ENCODE measurements at regions not wholly inside any gene's neighbourhood (a gene's known extent, or its start where the extent isn't known, plus 50 kb on each side); places are given as distances from the start of the nearest gene placed in this dataset.

DNA sequence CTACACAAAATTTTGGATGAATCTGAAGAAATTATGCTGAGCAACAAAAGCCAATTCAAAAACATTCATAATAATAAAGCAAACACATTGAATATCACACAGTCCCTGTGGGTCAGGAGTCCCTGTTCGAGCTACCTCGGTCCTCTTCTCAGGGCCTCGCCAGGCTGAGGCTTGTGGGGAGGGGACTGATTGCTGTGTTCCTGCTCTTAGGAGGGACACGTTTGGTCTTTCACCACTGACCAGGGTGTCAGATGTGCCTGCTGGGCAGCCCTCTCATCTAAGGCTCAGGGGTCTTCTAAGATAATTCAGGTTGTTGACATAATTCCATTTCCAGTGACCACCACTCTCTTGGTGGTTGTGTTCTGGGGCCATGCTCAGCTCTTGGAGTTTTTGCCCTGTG, 233.8 kb upstream of the PPP2R2D start:
- Histone ChIP-seq H3K36me3 (ENCODE audit: control insufficient read depth, insufficient read depth, low read length) (no peaks in the 10 kb centered on the region), H3K9ac (ENCODE audit: low read length) (no peak overlapping the region), H3K4me3 (ENCODE audit: low read length) (no peak overlapping the region), H3K4me1 (ENCODE audit: control insufficient read depth, insufficient read depth, low read length) (no peaks in the 10 kb centered on the region), H3K27me3 (ENCODE audit: control insufficient read depth, insufficient read depth, low read length) (no peaks in the 10 kb centered on the region), H3K27ac (ENCODE audit: low read depth, low read length) (no peak overlapping the region)

DNA sequence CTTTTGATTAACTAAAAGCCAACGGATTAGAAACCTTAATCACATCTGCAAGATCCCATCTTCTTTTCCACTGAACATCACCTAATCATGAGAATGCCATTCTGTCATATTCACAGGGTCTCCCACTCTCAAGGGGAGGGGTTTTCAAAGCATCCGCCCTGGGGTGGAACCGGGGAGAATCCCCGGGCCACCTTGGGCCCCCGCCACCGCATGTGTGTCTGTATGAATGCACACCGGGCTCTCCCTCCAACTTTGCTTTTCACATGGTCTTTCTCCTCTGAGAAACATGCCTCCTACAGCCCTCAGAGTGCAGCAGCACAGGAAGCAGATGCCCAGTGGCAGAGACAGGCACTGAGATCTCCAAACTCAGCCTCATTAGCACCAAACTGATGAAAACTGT, 233.2 kb upstream of the PPP2R2D start:
- no peaks in the 10 kb centered on the region for H3K36me3 ChIP-seq (ENCODE audit: control insufficient read depth, insufficient read depth, low read length)
- H3K4me3 ChIP-seq (ENCODE audit: low read length): no peak overlapping the region
- H3K9ac ChIP-seq (ENCODE audit: low read length): no peak overlapping the region

DNA sequence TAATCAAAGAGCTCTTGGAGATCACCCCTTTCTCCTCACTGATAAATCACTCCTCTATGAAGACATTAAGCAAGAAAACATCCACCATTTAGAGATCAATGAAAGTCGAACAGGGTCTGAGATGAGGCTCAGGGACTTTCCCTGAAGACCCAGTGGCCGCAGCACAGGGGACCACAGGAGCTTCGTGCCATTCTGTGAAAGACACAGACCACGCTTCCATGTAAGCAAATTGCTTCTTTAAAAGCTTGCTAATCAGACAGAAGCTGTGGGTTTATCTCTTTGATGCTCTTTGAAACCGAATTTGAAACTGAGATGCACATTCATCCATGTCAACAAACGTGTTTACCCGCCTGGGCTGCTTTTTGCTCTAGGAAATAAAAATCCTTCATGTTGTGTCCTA, 231.9 kb upstream of the PPP2R2D start:
- Histone ChIP-seq H3K36me3 (ENCODE audit: control insufficient read depth, insufficient read depth, low read length) (no peaks in the 10 kb centered on the region), H3K27me3 (ENCODE audit: control insufficient read depth, insufficient read depth, low read length) (no peaks in the 10 kb centered on the region), H3K27ac (ENCODE audit: low read depth, low read length) (no peak overlapping the region), H3K4me1 (ENCODE audit: control insufficient read depth, insufficient read depth, low read length) (no peaks in the 10 kb centered on the region), H3K9ac (ENCODE audit: low read length) (no peak overlapping the region), H3K4me3 (ENCODE audit: low read length) (no peak overlapping the region)

More for the DNA sequence above, 233.2 kb upstream of the PPP2R2D start:
- Histone ChIP-seq H3K27ac (ENCODE audit: low read depth, low read length) (no peak overlapping the region), H3K27me3 (ENCODE audit: control insufficient read depth, insufficient read depth, low read length) (no peaks in the 10 kb centered on the region), H3K4me1 (ENCODE audit: control insufficient read depth, insufficient read depth, low read length) (no peaks in the 10 kb centered on the region)

DNA sequence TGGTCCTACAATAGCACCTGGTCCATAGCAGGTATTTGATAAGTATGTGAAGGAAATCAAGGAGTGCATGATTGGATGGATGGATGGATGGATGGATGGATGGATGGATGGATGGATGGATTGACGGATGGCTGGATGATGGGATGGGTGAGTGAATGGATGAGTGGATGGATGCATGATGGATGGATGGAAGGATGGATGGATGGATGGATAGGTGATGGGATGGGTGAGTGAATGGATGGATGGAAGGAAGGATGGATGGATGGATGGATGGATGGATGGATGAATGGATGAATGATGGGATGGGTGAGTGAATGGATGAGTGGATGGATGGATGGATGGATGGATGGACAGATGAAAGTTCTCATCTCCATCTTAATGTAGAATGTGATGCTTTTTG, 231.0 kb upstream of the PPP2R2D start:
- no peak overlapping the region for H3K27ac ChIP-seq (ENCODE audit: low read depth, low read length)

DNA sequence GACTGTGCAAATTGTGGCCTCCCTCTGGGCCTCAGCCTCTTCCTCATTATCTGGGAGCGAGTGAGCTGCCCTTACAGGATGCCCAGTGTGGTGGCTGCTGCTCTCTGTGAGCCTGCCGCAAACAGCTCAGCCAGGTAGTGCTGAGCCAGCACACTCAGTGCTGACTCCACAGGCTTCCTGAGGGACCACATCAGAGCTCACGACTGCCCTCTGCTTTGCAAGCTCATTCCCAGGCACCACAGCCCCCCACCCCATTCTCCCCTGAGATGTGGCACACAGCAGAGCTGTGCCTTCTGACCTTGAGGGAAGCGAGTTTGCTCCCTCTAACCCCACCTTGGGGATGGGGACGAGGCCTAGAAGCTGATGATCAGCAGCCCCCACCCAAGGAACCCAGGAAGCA, 230.5 kb upstream of the PPP2R2D start:
- Histone ChIP-seq H3K36me3 (ENCODE audit: control insufficient read depth, insufficient read depth, low read length) (no peaks in the 10 kb centered on the region), H3K9ac (ENCODE audit: low read length) (no peak overlapping the region), H3K27me3 (ENCODE audit: control insufficient read depth, insufficient read depth, low read length) (no peaks in the 10 kb centered on the region), H3K27ac (ENCODE audit: low read depth, low read length) (no peak overlapping the region), H3K4me3 (ENCODE audit: low read length) (no peak overlapping the region), H3K4me1 (ENCODE audit: control insufficient read depth, insufficient read depth, low read length) (no peaks in the 10 kb centered on the region)

More for the DNA sequence above, 231.0 kb upstream of the PPP2R2D start:
- Histone ChIP-seq H3K27me3 (ENCODE audit: control insufficient read depth, insufficient read depth, low read length) (no peaks in the 10 kb centered on the region), H3K4me1 (ENCODE audit: control insufficient read depth, insufficient read depth, low read length) (no peaks in the 10 kb centered on the region), H3K36me3 (ENCODE audit: control insufficient read depth, insufficient read depth, low read length) (no peaks in the 10 kb centered on the region), H3K9ac (ENCODE audit: low read length) (no peak overlapping the region), H3K4me3 (ENCODE audit: low read length) (no peak overlapping the region)

DNA sequence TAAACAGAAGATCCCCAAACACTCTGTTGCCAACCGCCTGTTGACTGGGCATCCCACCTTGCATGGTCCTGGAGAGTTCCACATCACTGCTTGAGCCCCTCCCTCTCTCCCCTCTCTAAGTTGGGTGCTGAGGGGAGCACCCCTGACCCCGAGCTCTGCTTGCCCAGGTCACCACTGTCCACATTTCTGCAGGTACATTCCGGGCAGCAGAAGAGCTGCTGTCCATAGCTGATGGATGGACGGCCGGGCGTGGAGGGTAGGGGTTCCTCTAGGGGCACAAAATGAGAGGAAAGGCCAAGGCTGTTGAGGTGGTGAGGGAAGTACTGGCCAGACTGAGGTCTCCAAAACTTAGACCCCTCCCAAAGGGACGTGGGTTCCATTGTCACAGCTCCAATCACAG, 227.4 kb upstream of the PPP2R2D start:
- no peaks in the 10 kb centered on the region for H3K4me1 ChIP-seq (ENCODE audit: control insufficient read depth, insufficient read depth, low read length)
- H3K27ac ChIP-seq (ENCODE audit: low read depth, low read length): no peak overlapping the region
- H3K36me3 ChIP-seq (ENCODE audit: control insufficient read depth, insufficient read depth, low read length): no peaks in the 10 kb centered on the region
- H3K27me3 ChIP-seq (ENCODE audit: control insufficient read depth, insufficient read depth, low read length): no peaks in the 10 kb centered on the region
- H3K4me3 ChIP-seq (ENCODE audit: low read length): no peak overlapping the region
- H3K9ac ChIP-seq (ENCODE audit: low read length): no peak overlapping the region

DNA sequence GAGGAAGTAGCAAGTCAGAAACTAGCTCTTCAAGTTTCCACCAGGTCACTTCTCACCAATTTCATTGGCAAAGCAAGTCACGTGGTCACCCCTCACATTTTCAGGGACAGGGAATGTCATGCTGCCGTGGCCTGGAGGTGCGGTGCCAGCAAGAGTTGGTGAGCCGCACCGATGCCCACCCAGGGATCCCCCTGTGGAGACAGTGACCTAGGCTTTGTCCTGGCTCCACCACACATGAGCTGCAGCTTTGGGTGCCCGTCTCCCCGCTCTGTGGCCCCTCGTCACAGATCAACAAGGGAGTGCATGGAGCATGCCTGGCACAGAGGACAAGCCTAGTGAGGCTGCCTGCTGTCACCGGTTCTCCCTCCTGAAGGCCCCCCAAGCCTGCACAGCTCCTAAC, 226.7 kb upstream of the PPP2R2D start:
- Histone ChIP-seq H3K36me3 (ENCODE audit: control insufficient read depth, insufficient read depth, low read length) (no peaks in the 10 kb centered on the region), H3K9ac (ENCODE audit: low read length) (no peak overlapping the region), H3K4me1 (ENCODE audit: control insufficient read depth, insufficient read depth, low read length) (no peaks in the 10 kb centered on the region), H3K27ac (ENCODE audit: low read depth, low read length) (no peak overlapping the region), H3K27me3 (ENCODE audit: control insufficient read depth, insufficient read depth, low read length) (no peaks in the 10 kb centered on the region), H3K4me3 (ENCODE audit: low read length) (no peak overlapping the region)

DNA sequence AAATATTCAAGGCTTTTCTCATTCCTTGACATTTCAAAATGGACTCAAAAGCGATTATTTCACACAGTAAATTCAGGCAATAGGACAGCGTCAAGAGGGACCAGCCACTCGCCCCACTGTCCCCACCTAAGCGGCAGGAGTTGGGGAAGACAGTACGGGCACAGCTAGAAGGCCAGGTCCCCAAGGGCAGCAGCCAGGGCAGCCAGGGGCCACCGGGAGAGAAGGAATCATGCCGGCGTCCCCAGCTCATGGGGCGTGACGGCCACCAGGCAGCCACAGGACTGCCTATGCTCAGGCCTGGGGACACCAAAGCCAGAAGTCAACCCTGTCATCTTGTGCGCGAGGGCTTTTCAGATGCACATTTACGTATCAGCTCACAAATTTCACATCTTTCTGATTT, 225.7 kb upstream of the PPP2R2D start:
- Histone ChIP-seq H3K4me3 (ENCODE audit: low read length) (no peak overlapping the region), H3K27ac (ENCODE audit: low read depth, low read length) (no peak overlapping the region), H3K4me1 (ENCODE audit: control insufficient read depth, insufficient read depth, low read length) (no peaks in the 10 kb centered on the region), H3K27me3 (ENCODE audit: control insufficient read depth, insufficient read depth, low read length) (no peaks in the 10 kb centered on the region), H3K9ac (ENCODE audit: low read length) (no peak overlapping the region), H3K36me3 (ENCODE audit: control insufficient read depth, insufficient read depth, low read length) (no peaks in the 10 kb centered on the region)

DNA sequence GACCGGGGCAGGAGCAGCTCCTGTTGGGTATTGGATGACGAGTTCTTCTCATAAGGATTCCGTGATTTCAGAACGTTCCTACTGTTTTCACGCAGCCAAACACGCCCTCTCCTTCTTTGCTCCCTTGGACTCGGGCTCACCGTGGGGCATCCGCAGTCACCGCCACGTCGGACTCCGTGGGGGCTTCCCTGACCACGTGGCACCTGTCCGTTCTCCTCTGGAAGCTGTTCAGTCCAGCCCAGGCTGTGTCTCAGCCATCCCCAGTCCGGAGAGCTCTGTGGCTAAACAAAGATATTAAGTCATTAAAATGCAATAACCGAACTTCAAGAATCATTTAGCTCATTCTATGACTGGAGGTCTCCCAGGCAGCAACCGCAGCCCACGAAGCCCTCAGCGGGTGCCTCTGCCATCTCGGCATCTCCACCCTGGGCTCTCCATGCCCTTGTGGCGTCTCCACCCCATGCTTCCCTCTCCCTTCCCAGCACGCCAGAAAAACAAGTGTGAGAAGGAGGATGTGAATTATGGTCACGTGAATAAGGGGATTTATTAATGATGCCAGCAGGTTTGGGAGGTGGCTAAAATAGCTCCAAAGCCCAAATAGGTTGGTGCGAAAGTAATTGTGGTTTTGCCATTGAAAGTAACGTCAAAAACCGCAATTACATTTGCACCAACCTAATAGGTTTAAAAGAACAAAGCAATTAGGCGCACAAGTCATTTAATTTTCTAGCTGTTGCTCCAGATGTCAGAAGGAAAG, 224.6 kb upstream of the PPP2R2D start:
- Histone ChIP-seq H3K36me3 (ENCODE audit: control insufficient read depth, insufficient read depth, low read length) (no peaks in the 10 kb centered on the region), H3K27me3 (ENCODE audit: control insufficient read depth, insufficient read depth, low read length) (no peaks in the 10 kb centered on the region), H3K4me1 (ENCODE audit: control insufficient read depth, insufficient read depth, low read length) (no peaks in the 10 kb centered on the region), H3K9ac (ENCODE audit: low read length) (no peak overlapping the region), H3K27ac (ENCODE audit: low read depth, low read length) (no peak overlapping the region), H3K4me3 (ENCODE audit: low read length) (no peak overlapping the region)

DNA sequence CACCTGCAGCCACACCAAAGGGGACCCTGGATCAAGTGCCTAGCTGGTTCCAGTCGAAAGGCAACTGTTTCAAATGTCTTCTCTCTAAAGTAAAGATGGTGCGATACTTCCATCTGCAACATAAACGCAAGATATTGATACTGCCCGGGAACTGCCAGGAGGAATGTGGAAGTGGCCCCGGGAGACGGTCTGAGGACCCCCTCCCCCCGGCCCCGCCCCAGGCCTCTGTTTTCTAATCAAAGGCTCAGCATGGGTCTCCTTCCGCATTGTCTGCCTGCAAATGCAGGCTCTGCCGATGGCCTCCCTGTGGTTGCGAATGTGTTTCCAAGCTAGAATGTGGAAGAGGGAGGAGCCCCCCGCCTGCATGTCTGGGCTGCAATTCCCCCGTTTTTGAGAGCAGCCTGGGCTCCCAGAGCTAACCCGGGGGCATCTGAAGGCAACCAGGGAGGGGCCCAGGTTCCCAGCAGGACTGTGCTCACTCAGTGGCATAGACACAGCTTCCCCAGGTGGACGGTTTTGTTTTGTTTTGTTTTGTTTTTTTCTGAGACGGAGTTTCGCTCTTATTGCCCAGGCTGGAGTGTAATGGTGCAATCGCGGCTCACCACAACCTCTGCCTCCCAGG, 223.9 kb upstream of the PPP2R2D start:
- Histone ChIP-seq H3K27ac (ENCODE audit: low read depth, low read length) (no peak overlapping the region), H3K4me1 (ENCODE audit: control insufficient read depth, insufficient read depth, low read length) (no peaks in the 10 kb centered on the region), H3K4me3 (ENCODE audit: low read length) (no peak overlapping the region), H3K9ac (ENCODE audit: low read length) (no peak overlapping the region), H3K36me3 (ENCODE audit: control insufficient read depth, insufficient read depth, low read length) (no peaks in the 10 kb centered on the region), H3K27me3 (ENCODE audit: control insufficient read depth, insufficient read depth, low read length) (no peaks in the 10 kb centered on the region)

DNA sequence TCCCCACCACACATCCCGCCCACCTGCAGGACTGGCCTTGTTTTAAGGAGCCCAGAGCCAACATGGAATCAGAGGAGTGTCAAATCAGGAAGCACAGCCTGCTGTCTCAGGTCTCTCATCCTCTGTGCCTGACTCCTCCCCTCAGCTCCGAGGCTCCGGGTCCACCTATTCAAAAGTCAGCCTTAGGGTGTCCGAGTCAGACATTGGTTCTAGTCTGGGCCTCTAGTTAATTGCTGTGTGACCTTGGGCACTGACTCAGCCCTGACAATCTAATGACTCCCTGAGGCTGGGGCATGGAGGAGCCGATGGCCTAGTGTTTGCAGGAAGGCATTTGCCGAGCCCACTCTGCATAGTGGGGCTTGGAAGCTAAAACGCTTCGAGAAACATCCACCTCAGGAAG, 223.1 kb upstream of the PPP2R2D start:
- H3K36me3 ChIP-seq (ENCODE audit: control insufficient read depth, insufficient read depth, low read length): no peaks in the 10 kb centered on the region
- no peak overlapping the region for H3K9ac ChIP-seq (ENCODE audit: low read length)
- H3K27ac ChIP-seq (ENCODE audit: low read depth, low read length): no peak overlapping the region
- no peaks in the 10 kb centered on the region for H3K27me3 ChIP-seq (ENCODE audit: control insufficient read depth, insufficient read depth, low read length)
- no peak overlapping the region for H3K4me3 ChIP-seq (ENCODE audit: low read length)
- H3K4me1 ChIP-seq (ENCODE audit: control insufficient read depth, insufficient read depth, low read length): no peaks in the 10 kb centered on the region

DNA sequence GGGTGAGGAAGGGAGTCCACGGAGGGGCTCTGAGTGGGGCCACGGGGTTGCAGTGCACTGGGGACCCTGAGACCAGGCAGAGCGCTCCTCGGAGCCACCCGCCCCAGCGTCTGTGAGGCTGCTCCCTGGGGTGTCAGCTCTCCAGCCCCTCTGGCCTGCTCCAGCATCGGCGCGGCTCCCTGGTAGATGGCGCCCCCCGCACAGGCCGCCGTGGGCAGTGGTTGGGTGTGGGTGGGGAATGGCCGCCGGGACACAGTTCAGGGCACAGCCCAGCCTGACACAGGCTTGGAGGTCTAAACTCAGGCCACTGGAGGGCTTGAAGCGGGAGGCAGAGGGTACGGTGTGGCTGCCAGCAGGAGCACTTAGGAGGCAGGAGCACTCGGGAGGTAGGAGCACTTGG, 222.6 kb upstream of the PPP2R2D start:
- no peaks in the 10 kb centered on the region for H3K27me3 ChIP-seq (ENCODE audit: control insufficient read depth, insufficient read depth, low read length)
- H3K36me3 ChIP-seq (ENCODE audit: control insufficient read depth, insufficient read depth, low read length): no peaks in the 10 kb centered on the region
- H3K27ac ChIP-seq (ENCODE audit: low read depth, low read length): no peak overlapping the region
- H3K4me1 ChIP-seq (ENCODE audit: control insufficient read depth, insufficient read depth, low read length): no peaks in the 10 kb centered on the region
- no peak overlapping the region for H3K9ac ChIP-seq (ENCODE audit: low read length)
- no peak overlapping the region for H3K4me3 ChIP-seq (ENCODE audit: low read length)

DNA sequence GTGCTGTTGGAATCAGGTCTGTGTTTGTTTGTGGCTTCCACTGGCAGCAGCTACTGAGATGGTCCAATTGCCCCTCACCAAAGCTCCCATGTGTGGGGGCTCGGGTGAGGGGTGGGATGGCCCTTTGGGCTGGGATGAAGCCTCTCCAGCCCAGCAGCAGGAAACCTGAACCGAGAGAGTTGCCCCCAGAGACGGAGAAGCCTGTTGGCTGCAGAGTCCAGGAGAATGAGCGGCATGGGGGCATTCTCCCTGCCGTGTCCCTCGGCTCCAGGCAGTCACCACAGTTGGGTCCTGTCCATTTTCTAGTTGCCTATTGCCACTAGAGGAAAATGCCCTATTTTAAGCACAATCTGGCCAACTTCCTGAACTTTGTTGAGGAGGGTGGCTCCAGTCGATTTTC, 222.2 kb upstream of the PPP2R2D start:
- Histone ChIP-seq H3K4me1 (ENCODE audit: control insufficient read depth, insufficient read depth, low read length) (no peaks in the 10 kb centered on the region), H3K27ac (ENCODE audit: low read depth, low read length) (no peak overlapping the region), H3K4me3 (ENCODE audit: low read length) (no peak overlapping the region), H3K27me3 (ENCODE audit: control insufficient read depth, insufficient read depth, low read length) (no peaks in the 10 kb centered on the region), H3K36me3 (ENCODE audit: control insufficient read depth, insufficient read depth, low read length) (no peaks in the 10 kb centered on the region), H3K9ac (ENCODE audit: low read length) (no peak overlapping the region)

All from rectal smooth muscle tissue (tissue), 1 donor.